ENCODE measurements at regions not wholly inside any gene's neighbourhood (a gene's known extent, or its start where the extent isn't known, plus 50 kb on each side); places are given as distances from the start of the nearest gene placed in this dataset.

DNA sequence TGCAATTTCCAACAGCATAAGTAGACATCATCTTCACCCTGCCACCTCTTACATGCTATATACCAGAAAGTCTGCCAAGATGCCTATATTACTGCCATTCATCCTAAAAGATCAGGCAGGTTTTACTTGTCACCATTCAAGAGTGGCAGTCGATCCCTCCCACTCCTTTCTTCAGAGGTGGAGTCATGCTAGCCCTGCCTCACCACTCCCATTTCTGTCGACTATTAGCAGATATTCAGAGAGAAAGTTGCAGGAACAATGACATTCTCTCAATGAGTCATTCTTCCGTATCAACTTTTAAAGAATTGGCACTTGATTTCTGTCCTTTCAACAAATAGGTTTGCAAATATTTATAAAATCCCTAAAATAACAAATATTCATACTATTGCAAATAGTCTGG is 1060.1 kb downstream of the ADGRL3 start:
- TF ChIP-seq POLR2AphosphoS5 (IDR thresholded peaks at IDR 0.05; ENCODE audit: low read depth, low read length) (no peak), REST (IDR thresholded peaks at IDR 0.05; ENCODE audit: insufficient read depth in 1 of 2, low read depth in 2 of 2, low read length in 1 of 2) (no peak), CTCF (IDR thresholded peaks at IDR 0.05) (no peak)

Measured in Panc1 (cell line).